Liver (tissue), 8 donors: ENCODE measurements at regions not wholly inside any gene's neighbourhood (a gene's known extent, or its start where the extent isn't known, plus 50 kb on each side); places are given as distances from the start of the nearest gene placed in this dataset.

ENCODE experiments used
- DNase-seq: peaks from one replicate; pipeline ENCODE4 v3.0.0-alpha.2; 2017; ENCODE audit warnings: low spot score
- H3K27ac ChIP-seq, 2 donors: one replicate each; pipeline ENCODE4 v1.7.0; 2013; ENCODE audit warnings: inconsistent platforms in 2 of 2, low read length in 2 of 2, control low read depth in 1 of 2, low read depth in 1 of 2, mild to moderate bottlenecking in 1 of 2
- H3K27me3 ChIP-seq, 4 donors: one replicate each; pipeline versions ENCODE4 v1.6.1 to v1.7.0; 2013; ENCODE audit warnings: low read length in 3 of 4, inconsistent platforms in 1 of 4, mild to moderate bottlenecking in 1 of 4, moderate library complexity in 1 of 4; ENCODE audit not compliant: control insufficient read depth in 4 of 4, insufficient read depth in 4 of 4
- H3K36me3 ChIP-seq, 4 donors: one replicate each; pipeline versions ENCODE4 v1.6.1 to v1.7.0; 2013; ENCODE audit warnings: low read length in 3 of 4, mild to moderate bottlenecking in 3 of 4, low read depth in 1 of 4, moderate library complexity in 1 of 4; ENCODE audit not compliant: control insufficient read depth in 4 of 4, insufficient read depth in 3 of 4
- H3K4me1 ChIP-seq, 4 donors: one replicate each; pipeline versions ENCODE4 v1.6.1 to v1.7.0; 2013; ENCODE audit warnings: low read length in 3 of 4, mild to moderate bottlenecking in 3 of 4, moderate library complexity in 1 of 4; ENCODE audit not compliant: control insufficient read depth in 4 of 4, insufficient read depth in 4 of 4
- H3K4me3 ChIP-seq, 3 donors: one replicate each; pipeline versions ENCODE4 v1.6.1 to v1.7.0; 2013; ENCODE audit warnings: low read length in 3 of 3, control low read depth in 1 of 3, low read depth in 1 of 3, mild to moderate bottlenecking in 1 of 3
- H3K9ac ChIP-seq, 2 donors: one replicate each; pipeline ENCODE4 v1.7.0; 2013; ENCODE audit warnings: low read length in 2 of 2, mild to moderate bottlenecking in 2 of 2, moderate library complexity in 2 of 2, control low read depth in 1 of 2, low read depth in 1 of 2
- H3K9me3 ChIP-seq, 4 donors: one replicate each; pipeline versions ENCODE4 v1.6.1 to v1.7.0; 2013; ENCODE audit warnings: low read length in 3 of 4; ENCODE audit not compliant: control insufficient read depth in 4 of 4
- EGR1 ChIP-seq, 2 donors: IDR thresholded peaks; 2 replicates each; pipeline ENCODE4 v1.6.1; 2016 to 2018; ENCODE audit warnings: antibody characterized with exemption in 2 of 2, low read depth in 2 of 2
- FOXA1 ChIP-seq: IDR thresholded peaks from 2 replicates; pipeline ENCODE4 v1.6.1; 2016; ENCODE audit warnings: antibody characterized with exemption
- FOXA2 ChIP-seq: IDR thresholded peaks from 2 replicates; pipeline ENCODE4 v1.6.1; 2016; ENCODE audit warnings: antibody characterized with exemption
- GABPA ChIP-seq, 2 donors: IDR thresholded peaks in 1 of 2; conservative IDR thresholded peaks in 1 of 2; 2 replicates each; pipeline ENCODE4 v1.6.1; 2016; ENCODE audit warnings: antibody characterized with exemption in 2 of 2, mild to moderate bottlenecking in 1 of 2, moderate library complexity in 1 of 2
- HNF4A ChIP-seq, 2 donors: conservative IDR thresholded peaks; 2 replicates each; pipeline ENCODE4 v1.6.1; 2016; ENCODE audit warnings: antibody characterized with exemption in 2 of 2, mild to moderate bottlenecking in 2 of 2
- HNF4G ChIP-seq: IDR thresholded peaks from 2 replicates; pipeline ENCODE4 v1.6.1; 2016; ENCODE audit warnings: antibody characterized with exemption
- NR2F2 ChIP-seq: IDR thresholded peaks from 2 replicates; pipeline ENCODE4 v1.6.1; 2016; ENCODE audit warnings: antibody characterized with exemption
- RAD21 ChIP-seq, 2 donors: IDR thresholded peaks; 2 replicates each; pipeline ENCODE4 v1.6.1; 2016; ENCODE audit warnings: antibody characterized with exemption in 2 of 2, mild to moderate bottlenecking in 2 of 2
- RXRA ChIP-seq, 2 donors: IDR thresholded peaks; 2 replicates each; pipeline ENCODE4 v1.6.1; 2017 to 2018; ENCODE audit warnings: antibody characterized with exemption in 2 of 2, mild to moderate bottlenecking in 1 of 2
- SP1 ChIP-seq: IDR thresholded peaks from 2 replicates; pipeline ENCODE4 v1.6.1; 2018; ENCODE audit warnings: antibody characterized with exemption, mild to moderate bottlenecking
- TAF1 ChIP-seq: conservative IDR thresholded peaks from 2 replicates; pipeline ENCODE4 v1.6.1; 2016; ENCODE audit warnings: antibody characterized with exemption, mild to moderate bottlenecking
- YY1 ChIP-seq: IDR thresholded peaks from 2 replicates; pipeline ENCODE4 v1.6.1; 2016; ENCODE audit warnings: antibody characterized with exemption, mild to moderate bottlenecking
- WGBS: extraction: QIAGEN DNeasy Blood & Tissue Kit; methylation state at CpG from one replicate; pipeline ENCODE4 v1.1.7; 2013; 5-methylcytosine and 5-hydroxymethylcytosine counted together
- TF ChIP-seq, protein P1 (sequence below): IDR thresholded peaks from 2 replicates; pipeline ENCODE4 v1.6.1; 2016; ENCODE audit warnings: antibody characterized with exemption
- TF ChIP-seq, protein P2 (sequence below): IDR thresholded peaks from 2 replicates; pipeline ENCODE4 v1.6.1; 2016; ENCODE audit warnings: antibody characterized with exemption
- TF ChIP-seq, protein P3 (sequence below): IDR thresholded peaks from 2 replicates; pipeline ENCODE4 v1.6.1; 2016; ENCODE audit warnings: antibody characterized with exemption, mild to moderate bottlenecking
- TF ChIP-seq, protein P4 (sequence below): fragments of 150-350 bp; IDR thresholded peaks from 2 replicates; pipeline ENCODE4 v1.5.1; 2017; ENCODE audit warnings: improper control_type of control experiment, low read depth, low read length; ENCODE audit not compliant: missing input control
- TF ChIP-seq, protein P5 (sequence below): IDR thresholded peaks from 2 replicates; pipeline ENCODE4 v1.6.1; 2016; ENCODE audit warnings: antibody characterized with exemption
- donor health status: healthy.
- donor health status: healthy.
- donor health status: healthy.
- donor health status: healthy.
- donor health status: healthy.

DNA sequence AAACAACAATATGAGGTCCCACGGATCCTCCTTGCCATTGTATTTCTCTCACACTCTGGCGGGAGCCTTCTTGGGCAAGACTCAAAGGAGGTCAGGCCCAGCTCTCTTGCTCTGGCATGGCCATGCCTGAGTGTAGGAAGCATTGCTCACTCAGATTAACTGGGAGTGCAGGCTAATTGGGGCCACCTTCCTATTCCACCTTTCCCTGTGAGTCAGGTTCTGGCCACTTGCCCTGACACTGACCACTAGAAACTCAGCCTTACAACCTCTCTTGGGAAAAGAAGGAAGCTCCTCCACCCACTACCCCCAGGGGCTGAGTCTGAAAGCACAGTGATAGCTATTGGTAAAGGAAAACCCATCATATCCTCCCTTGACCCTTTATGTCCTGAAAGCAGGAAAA lies 121.8 kb upstream of the NTM start:
- Histone ChIP-seq H3K27me3 (peaks cover 0 to 6% (median 1%) of the 10 kb centered on the region in 4 donors), H3K4me3 (no peak overlapping the region), H3K9me3 (no peaks in the 10 kb centered on the region), H3K4me1 (no peaks in the 10 kb centered on the region), H3K27ac (no peak overlapping the region), H3K36me3 (no peaks in the 10 kb centered on the region), H3K9ac (no peak overlapping the region)
- WGBS, result 68% methylated on average over 2 of the region's 2 CpGs
- no peak for DNase-seq
- TF ChIP-seq, protein P1, sequence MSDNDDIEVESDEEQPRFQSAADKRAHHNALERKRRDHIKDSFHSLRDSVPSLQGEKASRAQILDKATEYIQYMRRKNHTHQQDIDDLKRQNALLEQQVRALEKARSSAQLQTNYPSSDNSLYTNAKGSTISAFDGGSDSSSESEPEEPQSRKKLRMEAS, result no peak
- TF ChIP-seq, protein P2, sequence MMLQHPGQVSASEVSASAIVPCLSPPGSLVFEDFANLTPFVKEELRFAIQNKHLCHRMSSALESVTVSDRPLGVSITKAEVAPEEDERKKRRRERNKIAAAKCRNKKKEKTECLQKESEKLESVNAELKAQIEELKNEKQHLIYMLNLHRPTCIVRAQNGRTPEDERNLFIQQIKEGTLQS, result no peak
- no peak for TF ChIP-seq TAF1

DNA sequence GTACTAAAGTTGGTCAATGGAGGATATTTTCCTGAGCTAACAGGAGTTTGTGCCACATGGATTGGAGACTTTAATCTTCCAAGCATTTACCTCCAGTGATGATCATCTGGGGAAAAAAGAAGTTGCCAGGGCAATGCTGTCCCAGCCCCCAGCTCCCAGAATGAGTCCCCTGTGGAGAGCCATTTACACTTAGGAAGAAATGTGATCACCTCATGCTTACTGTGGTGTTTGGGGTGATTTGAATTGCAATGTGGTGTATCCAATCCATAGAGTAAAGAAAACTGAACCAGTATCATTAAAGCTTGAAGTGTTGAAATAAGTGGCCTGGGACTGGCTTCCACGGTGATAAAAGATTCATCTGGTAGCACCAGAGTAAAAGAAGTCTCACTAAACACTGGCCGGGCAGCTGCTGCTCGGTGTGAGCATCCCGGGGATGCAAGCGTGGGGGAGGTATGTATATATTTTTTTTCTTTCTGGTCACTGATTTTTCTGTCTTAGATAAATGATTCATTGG lies 117.2 kb upstream of the NTM start:
- no peak overlapping the region for H3K9ac ChIP-seq
- H3K27ac ChIP-seq, result no peak overlapping the region
- peaks cover 0 to 9% (median 0%) of the 10 kb centered on the region in 4 donors for H3K27me3 ChIP-seq
- no peak for DNase-seq
- H3K4me3 ChIP-seq, result no peak overlapping the region
- TF ChIP-seq RXRA (IDR thresholded peaks at IDR 0.05), result no peak
- no peak for TF ChIP-seq GABPA (IDR thresholded peaks at IDR 0.05 in 1 of 2, conservative IDR thresholded peaks at IDR 0.05 in 1 of 2)
- no peak for TF ChIP-seq FOXA1
- TF ChIP-seq, protein P3, sequence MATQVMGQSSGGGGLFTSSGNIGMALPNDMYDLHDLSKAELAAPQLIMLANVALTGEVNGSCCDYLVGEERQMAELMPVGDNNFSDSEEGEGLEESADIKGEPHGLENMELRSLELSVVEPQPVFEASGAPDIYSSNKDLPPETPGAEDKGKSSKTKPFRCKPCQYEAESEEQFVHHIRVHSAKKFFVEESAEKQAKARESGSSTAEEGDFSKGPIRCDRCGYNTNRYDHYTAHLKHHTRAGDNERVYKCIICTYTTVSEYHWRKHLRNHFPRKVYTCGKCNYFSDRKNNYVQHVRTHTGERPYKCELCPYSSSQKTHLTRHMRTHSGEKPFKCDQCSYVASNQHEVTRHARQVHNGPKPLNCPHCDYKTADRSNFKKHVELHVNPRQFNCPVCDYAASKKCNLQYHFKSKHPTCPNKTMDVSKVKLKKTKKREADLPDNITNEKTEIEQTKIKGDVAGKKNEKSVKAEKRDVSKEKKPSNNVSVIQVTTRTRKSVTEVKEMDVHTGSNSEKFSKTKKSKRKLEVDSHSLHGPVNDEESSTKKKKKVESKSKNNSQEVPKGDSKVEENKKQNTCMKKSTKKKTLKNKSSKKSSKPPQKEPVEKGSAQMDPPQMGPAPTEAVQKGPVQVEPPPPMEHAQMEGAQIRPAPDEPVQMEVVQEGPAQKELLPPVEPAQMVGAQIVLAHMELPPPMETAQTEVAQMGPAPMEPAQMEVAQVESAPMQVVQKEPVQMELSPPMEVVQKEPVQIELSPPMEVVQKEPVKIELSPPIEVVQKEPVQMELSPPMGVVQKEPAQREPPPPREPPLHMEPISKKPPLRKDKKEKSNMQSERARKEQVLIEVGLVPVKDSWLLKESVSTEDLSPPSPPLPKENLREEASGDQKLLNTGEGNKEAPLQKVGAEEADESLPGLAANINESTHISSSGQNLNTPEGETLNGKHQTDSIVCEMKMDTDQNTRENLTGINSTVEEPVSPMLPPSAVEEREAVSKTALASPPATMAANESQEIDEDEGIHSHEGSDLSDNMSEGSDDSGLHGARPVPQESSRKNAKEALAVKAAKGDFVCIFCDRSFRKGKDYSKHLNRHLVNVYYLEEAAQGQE, result no peak
- no peak for TF ChIP-seq HNF4G
- TF ChIP-seq, protein P4, sequence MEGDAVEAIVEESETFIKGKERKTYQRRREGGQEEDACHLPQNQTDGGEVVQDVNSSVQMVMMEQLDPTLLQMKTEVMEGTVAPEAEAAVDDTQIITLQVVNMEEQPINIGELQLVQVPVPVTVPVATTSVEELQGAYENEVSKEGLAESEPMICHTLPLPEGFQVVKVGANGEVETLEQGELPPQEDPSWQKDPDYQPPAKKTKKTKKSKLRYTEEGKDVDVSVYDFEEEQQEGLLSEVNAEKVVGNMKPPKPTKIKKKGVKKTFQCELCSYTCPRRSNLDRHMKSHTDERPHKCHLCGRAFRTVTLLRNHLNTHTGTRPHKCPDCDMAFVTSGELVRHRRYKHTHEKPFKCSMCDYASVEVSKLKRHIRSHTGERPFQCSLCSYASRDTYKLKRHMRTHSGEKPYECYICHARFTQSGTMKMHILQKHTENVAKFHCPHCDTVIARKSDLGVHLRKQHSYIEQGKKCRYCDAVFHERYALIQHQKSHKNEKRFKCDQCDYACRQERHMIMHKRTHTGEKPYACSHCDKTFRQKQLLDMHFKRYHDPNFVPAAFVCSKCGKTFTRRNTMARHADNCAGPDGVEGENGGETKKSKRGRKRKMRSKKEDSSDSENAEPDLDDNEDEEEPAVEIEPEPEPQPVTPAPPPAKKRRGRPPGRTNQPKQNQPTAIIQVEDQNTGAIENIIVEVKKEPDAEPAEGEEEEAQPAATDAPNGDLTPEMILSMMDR, result no peak
- no peak for TF ChIP-seq TAF1
- TF ChIP-seq, protein P1, result no peak
- no peak for TF ChIP-seq EGR1 (IDR thresholded peaks at IDR 0.05; ENCODE audit: low read depth in 2 of 2)
- no peak for TF ChIP-seq HNF4A (conservative IDR thresholded peaks at IDR 0.05)
- TF ChIP-seq NR2F2, result no peak
- TF ChIP-seq, protein P5, sequence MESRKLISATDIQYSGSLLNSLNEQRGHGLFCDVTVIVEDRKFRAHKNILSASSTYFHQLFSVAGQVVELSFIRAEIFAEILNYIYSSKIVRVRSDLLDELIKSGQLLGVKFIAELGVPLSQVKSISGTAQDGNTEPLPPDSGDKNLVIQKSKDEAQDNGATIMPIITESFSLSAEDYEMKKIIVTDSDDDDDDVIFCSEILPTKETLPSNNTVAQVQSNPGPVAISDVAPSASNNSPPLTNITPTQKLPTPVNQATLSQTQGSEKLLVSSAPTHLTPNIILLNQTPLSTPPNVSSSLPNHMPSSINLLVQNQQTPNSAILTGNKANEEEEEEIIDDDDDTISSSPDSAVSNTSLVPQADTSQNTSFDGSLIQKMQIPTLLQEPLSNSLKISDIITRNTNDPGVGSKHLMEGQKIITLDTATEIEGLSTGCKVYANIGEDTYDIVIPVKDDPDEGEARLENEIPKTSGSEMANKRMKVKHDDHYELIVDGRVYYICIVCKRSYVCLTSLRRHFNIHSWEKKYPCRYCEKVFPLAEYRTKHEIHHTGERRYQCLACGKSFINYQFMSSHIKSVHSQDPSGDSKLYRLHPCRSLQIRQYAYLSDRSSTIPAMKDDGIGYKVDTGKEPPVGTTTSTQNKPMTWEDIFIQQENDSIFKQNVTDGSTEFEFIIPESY, result no peak
- TF ChIP-seq RAD21 (IDR thresholded peaks at IDR 0.05), result no peak
- TF ChIP-seq, protein P2, result no peak
- TF ChIP-seq SP1, result no peak
- no peak for TF ChIP-seq FOXA2
- TF ChIP-seq YY1, result no peak
- H3K9me3 ChIP-seq, result no peaks in the 10 kb centered on the region
- H3K4me1 ChIP-seq, result no peaks in the 10 kb centered on the region
- 9% methylated on average over 5 of the region's 5 CpGs for WGBS
- H3K36me3 ChIP-seq, result no peaks in the 10 kb centered on the region
